GM21723 (cell line): ENCODE measurements at regions not wholly inside any gene's neighbourhood (a gene's known extent, or its start where the extent isn't known, plus 50 kb on each side); places are given as distances from the start of the nearest gene placed in this dataset.

Experiments used
- ATAC-seq: cut with Tn5 transposase; IDR thresholded peaks from one replicate; pipeline ENCODE4 v1.9.1; 2021; ENCODE audit warnings: mild to moderate bottlenecking, moderate library complexity; ENCODE audit not compliant: unreplicated experiment

DNA sequence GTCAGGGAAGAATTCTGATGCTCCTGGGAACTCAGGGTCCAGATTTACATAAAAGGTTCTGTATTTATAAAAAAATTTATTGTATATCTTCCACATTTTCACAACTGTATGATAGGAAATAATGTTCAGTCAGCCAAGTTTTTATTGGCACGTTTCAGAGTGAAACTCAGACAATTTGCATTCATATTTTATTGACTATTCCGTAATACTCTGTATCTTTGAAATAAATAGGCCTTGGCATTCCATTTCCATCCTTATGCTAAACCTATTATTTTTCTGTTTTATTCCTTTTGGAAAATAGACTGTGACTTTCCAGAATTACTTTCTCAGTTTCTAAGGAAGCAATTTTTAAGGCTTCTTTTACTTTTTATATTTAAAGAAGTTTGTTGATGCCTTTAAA is 329.0 kb downstream of the OLFM3 start:
- ATAC-seq: no peak

DNA sequence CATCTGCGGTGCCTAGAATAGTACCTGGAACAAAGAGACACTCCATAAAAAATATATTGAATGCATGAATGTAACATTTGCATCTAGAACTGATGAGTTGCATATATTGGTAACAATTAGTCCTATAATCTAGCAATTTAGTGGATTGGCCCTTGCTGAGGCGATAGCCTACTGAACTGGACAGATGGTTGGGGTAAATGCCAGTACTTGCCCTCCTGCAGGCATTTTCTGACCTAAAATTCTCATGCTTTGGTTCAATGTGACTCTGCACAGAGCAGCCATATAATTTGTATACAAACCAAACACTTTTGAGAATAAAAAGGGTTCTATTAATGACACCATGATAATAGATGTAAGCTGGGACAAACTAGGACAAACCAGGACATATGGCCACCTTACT is 313.6 kb downstream of the OLFM3 start:
- ATAC-seq: no peak

DNA sequence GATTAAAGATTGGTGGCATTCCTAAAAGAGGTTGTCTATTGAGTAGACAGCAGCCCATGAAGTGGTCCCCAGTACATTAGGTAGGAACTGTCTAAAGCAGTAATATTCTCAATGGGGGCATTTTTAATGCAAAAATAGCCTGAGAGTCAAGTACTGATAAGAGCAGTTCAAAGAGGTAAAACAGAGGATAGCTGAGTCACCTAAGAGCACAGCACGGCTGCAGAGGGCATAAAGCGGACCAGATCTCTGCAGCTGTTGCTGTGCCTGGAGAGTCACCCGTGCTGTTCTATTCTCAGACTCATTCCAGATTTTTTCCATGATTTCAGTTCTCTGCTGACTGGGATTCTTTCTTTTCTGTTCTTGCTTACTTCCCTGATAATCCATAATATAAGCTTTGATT is 313.2 kb downstream of the OLFM3 start:
- no peak for ATAC-seq

DNA sequence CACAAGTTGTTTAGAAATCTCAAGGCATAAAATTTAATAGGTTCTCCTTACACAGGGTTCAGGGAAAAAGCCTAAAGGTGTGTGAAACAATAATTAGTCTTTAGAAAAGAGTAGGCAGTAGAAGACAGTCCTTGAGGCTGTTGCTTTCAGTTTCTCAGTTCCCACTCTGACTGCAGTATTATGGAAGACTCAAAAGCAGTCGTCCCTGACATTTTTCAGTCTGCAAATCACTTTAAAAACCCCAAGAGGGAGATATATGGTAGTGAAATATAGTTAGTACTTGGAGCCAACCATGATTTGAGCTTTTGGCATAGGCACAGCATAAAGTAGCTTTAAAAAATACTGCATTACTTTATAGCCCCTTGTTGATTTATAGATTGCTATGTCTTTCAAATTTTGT is 299.7 kb downstream of the OLFM3 start:
- ATAC-seq: no peak

DNA sequence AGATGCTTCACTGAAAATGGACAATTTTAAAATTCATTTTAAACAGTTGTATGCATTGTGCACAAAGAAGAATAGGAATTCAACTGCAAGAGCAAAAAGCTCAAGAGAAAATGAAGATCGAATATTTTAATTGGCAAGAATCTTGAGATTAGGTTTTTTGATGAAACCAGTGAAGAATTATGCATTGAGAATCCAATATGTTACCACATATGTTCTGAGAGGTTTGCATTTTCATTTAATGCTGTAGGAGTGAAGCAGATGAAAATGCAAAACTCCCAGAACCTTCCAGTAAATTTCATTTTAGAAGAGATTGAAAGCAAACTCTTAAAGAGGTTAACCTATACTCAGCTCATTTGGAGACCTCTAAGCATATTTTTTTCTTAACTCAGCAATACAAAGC is 298.0 kb downstream of the OLFM3 start:
- ATAC-seq: no peak

DNA sequence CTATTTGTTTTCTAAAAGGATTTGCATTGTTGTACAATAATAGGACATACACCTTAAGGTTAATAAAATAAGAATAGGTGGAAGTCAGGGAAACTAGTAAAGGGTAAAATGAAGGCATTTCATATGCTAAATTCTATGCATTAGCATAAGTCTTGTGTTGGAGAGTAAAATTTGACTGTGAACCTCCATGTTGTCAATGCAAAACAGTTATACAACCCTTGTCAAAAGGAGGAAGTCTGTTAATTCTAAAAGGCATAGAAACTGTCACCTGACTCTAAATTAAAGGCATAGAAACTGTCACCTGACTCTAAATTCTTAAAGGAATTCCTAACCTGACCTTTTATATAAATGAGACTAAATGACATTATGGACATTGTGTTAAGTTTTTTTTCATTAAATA is 291.8 kb downstream of the OLFM3 start:
- no peak for ATAC-seq

DNA sequence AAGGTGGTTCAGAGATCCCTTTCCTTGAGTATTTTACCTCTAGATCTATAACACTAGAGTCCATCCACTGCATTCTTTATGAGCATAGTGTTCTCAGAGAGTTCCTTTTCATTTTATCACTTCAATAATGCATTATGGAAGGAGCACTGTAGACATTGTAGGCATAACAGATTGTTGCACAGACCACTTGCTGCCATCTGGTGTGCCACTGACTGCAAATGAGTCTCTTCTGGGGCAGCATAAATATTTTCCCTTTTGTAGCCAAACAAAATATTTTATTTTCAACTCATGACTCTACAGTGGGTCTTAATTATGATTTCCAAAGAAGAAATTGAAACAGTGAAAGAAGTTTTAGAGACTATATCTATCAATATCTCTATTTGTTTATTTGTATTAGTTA is 290.4 kb downstream of the OLFM3 start:
- ATAC-seq: no peak

DNA sequence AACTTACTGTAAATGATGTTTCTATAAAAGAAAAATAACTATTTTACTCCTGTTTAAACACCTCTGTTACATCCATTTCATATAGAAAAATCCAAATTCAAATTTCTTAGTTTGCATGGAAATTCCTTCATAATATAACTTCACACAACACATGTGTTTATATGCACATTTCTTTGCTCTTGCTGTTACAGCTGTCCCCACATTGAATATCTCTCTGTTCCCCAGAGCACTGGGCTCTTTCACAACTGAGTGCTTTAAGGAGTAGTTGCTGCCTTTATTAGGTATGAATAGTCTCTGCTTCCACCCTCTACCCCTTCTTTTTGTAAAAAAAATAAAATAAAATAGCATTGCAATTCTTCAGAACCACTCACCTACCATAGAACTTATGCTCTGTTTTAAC is 287.0 kb downstream of the OLFM3 start:
- ATAC-seq: no peak

DNA sequence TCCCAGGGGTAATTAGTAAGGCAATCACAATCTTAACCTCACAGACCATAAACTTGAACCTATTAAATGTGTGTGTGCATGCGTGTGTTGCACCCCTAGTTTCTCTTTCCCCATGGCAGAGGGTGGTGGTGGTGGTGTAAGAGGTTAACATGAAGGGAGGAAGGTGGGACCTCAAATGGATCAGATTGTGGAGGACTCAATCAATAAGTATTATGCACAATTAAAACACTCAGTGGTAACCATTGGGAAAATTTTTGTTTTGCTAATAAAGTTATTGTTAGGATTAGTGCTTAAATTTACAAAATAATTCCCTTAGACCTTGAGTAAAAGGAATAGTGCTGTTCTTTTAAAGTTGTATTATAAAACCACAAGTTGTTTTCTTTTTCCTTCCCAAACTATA is 283.0 kb downstream of the OLFM3 start:
- ATAC-seq: no peak

DNA sequence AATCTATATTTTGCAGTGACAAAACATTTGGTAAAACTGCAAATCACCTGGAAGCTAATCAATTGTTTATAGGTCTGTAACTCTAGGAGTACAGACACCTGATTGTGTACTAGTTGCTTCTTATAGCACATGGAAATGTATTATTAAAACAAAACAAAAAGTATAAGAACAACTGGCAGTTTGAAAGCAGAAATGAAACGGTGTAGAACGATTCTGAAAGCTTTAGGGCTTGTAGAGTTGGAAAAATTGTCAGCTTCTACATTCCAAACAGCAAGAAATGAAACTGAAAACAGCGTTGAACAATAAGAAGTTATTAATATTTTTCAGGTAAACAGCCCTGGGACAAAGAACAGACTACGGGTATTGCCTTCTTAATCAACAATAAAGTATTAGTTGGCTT is 273.3 kb downstream of the OLFM3 start:
- peak; percentile 75 for ATAC-seq

DNA sequence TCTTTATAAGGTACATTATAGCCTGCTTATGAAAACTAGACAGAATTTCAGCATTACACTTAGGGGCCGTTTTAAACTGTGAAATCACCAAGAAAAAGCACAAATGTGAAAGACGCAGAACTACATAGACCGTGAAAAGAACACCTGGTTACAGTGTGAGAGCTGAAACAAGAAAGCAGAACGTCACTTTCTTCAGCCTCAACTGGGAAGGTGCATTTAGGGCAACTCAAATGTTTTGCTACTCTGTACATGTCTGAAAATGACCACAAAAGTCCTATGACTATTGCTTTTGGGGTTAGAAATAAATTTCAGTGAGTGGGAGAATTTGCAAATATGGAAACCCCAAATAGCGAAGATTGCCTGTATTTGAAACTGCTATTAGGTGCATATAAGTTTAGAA is 268.7 kb downstream of the OLFM3 start:
- ATAC-seq: peak; percentile 61

DNA sequence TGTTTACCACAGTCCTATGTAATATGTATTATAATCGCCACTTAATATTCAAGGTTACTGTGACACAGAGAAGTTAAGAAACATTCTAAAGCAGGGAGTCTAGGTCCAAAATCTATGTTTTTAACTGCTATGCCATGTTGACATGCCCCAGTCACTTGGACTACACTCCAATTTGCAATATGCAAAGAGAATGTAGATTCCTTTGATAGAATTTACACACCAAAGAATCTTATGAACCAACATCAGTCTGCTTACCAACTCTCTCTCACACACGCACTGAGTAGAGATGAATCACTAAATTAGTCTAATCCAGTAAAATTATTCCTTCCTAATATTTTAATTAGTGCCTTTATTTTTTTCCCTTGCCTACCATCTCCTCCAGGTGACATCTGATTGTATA is 266.2 kb downstream of the OLFM3 start:
- no peak for ATAC-seq

DNA sequence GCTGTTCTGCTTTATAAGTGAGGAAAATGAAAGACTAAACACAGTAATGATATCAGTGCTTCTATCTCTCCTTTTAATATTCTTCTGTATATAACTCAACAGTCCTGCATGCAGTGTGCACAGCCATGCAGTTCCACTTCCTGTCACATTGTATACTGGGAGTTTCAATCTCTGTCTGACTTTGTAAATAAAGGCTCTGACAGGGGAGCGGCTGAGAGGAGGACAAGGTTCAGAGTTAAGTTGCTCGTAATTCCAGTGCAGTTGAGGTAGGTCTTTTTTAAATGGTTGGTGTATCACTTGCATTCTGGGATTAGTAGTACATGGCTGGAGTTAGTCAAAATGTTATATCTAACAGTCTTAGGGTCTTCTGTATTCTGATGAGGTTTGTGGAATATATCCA is 264.5 kb downstream of the OLFM3 start:
- no peak for ATAC-seq

DNA sequence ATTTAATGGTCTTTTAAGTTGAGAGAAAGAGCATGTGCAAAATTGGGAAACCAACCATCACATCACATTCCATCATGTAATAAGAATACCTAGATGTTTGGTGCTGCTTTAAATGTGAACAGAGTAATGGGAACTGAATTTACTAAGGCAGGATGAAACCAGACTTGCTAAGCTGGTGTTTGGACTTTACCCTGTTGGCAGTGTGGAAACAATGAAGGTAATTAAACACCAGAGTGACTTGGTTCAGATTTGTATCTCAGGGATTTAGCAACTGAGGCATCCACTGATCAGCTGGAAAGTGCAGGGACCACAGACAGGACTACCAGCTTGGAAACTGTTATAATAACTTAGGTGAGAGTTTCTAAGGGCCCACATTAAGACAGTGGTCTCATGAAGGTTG is 263.4 kb downstream of the OLFM3 start:
- ATAC-seq: no peak

DNA sequence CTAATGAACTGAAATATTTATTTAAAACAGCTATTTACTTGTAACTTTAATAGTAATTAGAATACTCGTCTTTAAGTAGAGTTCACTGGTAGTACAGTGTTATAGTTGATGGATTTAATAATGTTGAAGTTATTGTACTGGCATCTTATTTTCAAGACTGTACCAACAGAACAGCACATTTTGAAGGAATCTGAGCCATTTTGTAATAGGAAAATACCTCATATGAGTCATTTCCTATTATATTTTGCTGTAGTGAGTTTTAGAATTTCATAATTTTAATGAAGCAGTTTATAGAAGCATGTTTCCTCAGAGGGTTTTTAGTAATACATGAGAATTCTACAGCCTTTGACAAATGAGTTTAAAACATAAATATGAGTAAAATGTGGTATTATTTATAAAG is 258.3 kb downstream of the OLFM3 start:
- no peak for ATAC-seq

DNA sequence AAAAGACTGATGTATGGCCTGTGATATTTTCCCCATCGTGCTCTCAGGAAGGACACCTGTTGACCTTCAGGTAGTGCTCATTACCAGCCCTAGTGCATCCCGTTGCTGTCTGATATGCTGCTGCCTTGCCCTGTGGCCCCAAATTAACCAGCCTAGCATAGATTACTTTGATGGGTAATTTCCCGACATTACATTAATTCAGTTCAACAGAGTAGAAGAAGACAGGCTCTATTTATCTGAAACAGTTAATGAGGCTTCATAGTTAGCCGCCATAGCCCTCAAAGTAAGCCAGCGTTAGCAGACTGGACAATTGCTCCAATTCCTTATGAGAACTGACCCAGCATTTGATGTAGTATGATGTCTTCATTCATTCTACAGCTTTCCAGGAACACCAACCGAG is 257.6 kb downstream of the OLFM3 start:
- no peak for ATAC-seq

DNA sequence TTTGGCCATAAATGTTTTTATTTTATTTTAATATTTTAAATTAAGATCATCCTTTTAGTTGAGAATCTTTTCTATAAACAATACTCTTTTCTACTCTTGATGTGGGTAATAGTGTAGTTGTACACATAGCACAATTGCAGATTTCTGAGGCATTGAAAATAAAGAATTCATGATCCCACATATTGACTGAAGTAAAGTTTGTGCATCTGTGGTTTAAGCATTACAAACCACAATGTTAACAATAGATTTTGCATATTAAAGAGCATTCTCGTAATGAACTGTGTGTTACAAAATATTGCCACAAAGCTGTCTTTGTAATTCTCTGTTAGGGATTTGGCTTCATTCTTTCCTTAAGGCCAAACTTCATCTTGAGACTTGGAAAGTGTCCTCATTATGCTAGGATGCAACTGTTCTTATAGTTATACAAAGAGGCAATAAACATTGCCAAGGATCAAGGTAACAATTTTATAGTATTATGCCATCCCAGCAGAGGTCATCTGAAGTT is 256.8 kb downstream of the OLFM3 start:
- no peak for ATAC-seq

DNA sequence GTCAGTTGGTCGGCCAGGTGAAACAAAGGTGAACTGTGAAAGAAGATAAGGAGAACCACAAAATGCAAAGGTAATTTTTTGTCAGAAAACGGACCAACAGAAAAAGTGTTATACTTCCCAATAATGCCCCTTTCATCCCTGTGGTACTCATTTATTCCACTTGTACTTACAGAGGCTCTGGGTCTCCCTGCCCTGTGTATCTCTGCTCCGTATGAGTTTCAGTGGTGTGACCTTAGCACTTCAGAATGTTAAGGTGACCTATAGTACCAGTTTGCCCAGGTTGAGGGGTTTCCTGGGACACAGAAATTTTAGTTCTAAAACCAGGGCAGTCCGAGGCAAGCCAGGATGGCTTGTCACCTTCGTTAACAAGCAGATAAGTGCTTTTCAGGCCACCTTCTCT is 254.8 kb downstream of the OLFM3 start:
- ATAC-seq: no peak

DNA sequence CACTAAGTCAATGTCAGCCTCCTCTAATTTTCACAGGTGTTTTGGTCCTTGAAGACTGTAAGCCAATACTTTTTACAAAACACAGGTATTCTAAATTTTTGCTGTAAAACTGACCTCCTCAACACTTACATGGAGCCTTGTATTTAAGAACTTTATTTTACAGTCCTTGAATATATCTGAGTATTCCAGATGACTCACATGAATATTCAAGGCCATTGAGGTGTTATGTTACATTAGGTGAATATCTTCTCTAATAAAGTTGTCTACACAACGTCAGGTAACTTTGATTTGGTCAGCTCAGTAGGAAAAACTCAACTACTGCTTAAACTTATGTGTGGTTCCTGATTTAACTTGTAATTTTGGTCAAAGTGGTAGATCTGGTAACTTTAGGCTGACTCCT is 254.2 kb downstream of the OLFM3 start:
- ATAC-seq: no peak

DNA sequence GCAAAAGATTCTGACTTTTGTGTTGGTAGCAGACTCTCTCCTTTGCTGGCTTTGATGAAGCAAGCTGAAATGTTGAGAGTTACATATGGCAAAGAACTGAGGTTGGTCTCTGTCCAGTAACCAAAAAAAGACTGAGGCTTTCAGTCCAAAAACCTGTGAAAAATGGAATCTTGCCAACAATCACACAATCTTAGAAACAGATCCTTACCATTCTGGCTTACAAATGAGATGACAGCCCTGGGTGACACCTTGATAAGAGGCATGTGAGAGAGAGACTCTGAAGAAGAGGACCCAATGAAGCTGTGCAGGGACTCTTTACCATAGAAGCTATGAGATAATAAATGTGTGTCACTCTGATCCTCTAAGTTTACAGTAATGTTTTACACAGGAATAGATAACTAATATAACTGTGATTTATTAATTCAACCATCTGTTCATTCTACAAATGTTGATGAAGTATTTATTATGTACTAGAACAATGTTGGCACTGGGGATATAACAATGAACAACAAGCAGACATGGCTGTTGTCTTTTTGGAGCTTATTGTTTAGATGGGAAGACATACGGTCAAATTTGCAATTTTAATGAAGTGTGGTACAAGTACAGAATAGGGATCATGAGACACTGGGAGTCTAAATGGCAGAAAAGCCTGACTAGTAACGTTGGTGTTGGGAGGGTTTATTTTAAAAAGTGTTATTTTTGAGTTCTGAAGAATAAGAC is 251.0 kb downstream of the OLFM3 start:
- no peak for ATAC-seq

DNA sequence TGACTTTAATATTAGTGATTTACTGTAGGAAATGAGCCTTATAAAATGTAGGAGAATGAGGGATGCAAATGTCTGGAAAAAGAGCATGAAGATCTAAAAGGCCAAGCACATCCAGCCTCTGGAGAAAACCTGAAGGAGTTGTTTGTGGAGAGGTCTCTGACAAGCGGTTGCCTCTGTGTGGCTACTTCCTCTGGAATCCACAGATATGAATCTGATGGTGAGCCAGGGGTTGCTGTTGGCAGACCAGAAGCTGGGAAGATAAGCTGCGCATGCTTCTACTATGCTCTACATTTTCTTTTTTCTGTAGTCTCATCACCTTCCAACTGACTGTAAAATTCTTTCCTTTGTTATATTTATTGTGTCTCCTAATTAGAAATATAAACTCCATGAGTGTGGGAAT is 248.6 kb downstream of the OLFM3 start:
- no peak for ATAC-seq
